ENCODE measurements at regions not wholly inside any gene's neighbourhood (a gene's known extent, or its start where the extent isn't known, plus 50 kb on each side); places are given as distances from the start of the nearest gene placed in this dataset.

- Histone ChIP-seq H3K27me3 (ENCODE audit: insufficient read depth, low read length) (no peaks in the 10 kb centered on the region), H3K4me2 (ENCODE audit: insufficient read depth, insufficient read length, low read length) (no peak overlapping the region), H3K18ac (ENCODE audit: insufficient read length, low read depth, low read length) (no peak overlapping the region), H2AFZ (ENCODE audit: low read length) (no peak overlapping the region), H2BK120ac (ENCODE audit: low read depth, low read length, poor library complexity, severe bottlenecking) (no peak overlapping the region), H3K23ac (ENCODE audit: insufficient read length, low read depth, low read length) (no peak overlapping the region), H3K4me1 (ENCODE audit: insufficient read depth, low read length) (no peaks in the 10 kb centered on the region), H2BK15ac (ENCODE audit: low read depth, low read length) (no peak overlapping the region), H4K20me1 (ENCODE audit: control insufficient read depth, insufficient read depth, insufficient read length) (no peaks in the 10 kb centered on the region), H2BK12ac (ENCODE audit: insufficient read length, low read depth, low read length) (no peak overlapping the region), H3T11ph (ENCODE audit: low read length) (no peak overlapping the region), H3K27ac (ENCODE audit: insufficient read length, low read depth, low read length) (no peak overlapping the region), H4K8ac (replicated peaks; ENCODE audit: insufficient read length, low read depth, low read length) (no peak overlapping the region), H3K79me1 (ENCODE audit: insufficient read depth, low read depth, low read length, poor library complexity, severe bottlenecking) (no peaks in the 10 kb centered on the region), H3K56ac (ENCODE audit: insufficient read length, low read depth, low read length) (no peak overlapping the region), H3K23me2 (ENCODE audit: insufficient read length, low read depth, low read length, poor library complexity, severe bottlenecking) (no peaks in the 10 kb centered on the region), H2AK5ac (ENCODE audit: insufficient read length, low read length) (no peak overlapping the region), H4K91ac (ENCODE audit: insufficient read length, low read depth, low read length) (no peak overlapping the region), H2BK20ac (ENCODE audit: low read depth, low read length, poor library complexity, severe bottlenecking) (no peak overlapping the region), H3K4ac (ENCODE audit: low read depth, low read length) (no peak overlapping the region), H2BK5ac (ENCODE audit: insufficient read length, low read length) (no peak overlapping the region), H3K9ac (ENCODE audit: extremely low read depth, insufficient read length, low read length) (no peak overlapping the region), H3K9me3 (ENCODE audit: control insufficient read depth, low read depth, low read length) (no peaks in the 10 kb centered on the region), H4K5ac (ENCODE audit: insufficient read length, low read depth, low read length) (no peak overlapping the region), H3K79me2 (ENCODE audit: insufficient read depth, low read length) (no peaks in the 10 kb centered on the region), H3K14ac (ENCODE audit: insufficient read depth, low read length) (no peak overlapping the region)
- WGBS (ENCODE audit: extremely low coverage, insufficient read length, low lambda C conversion rate): no CpG with 5 or more reads among the region's 2 CpGs
- Mint-ChIP-seq H3K27ac (no peak overlapping the region), H3K9me3 (peaks cover 5 to 11% of the 10 kb centered on the region in 2 experiments; a peak in 4 of 5 replicates), H3K4me1 (no peaks in the 10 kb centered on the region), H3K27me3 (ENCODE audit: low read depth) (no peaks in the 10 kb centered on the region), H3K4me3 (no peak overlapping the region), H3K36me3 (ENCODE audit: insufficient read depth in 1 of 3, low read depth in 3 of 3) (no peaks in the 10 kb centered on the region; a peak in 2 of 7 replicates)
- TF ChIP-seq CTCF (conservative IDR thresholded peaks at IDR 0.05): no peak
- DNase-seq: no peak
Observed at GRCh38 chr11:98793276-98793675, 227.5 kb upstream of the CNTN5 start.
